ENCODE measurements at regions not wholly inside any gene's neighbourhood (a gene's known extent, or its start where the extent isn't known, plus 50 kb on each side); places are given as distances from the start of the nearest gene placed in this dataset.
A peak's percentile ranks its signal among the peaks of the same experiment; 100 is the strongest.
"Not testable (repeated sequence)": the region's sequence is repeated elsewhere in the genome, so short reads cannot be mapped to it uniquely, and the experiment has no call there.

GRCh38 chr1:166384948-166385347 is 218.1 kb upstream of the FAM78B start:
- intact Hi-C loops (cut with DNase I) = no loop called here
- no peak for DNase-seq

- no peak for DNase-seq
- intact Hi-C loops (cut with DNase I) = no loop called here
Measured at GRCh38 chr1:166390366-166391033, 223.7 kb upstream of the FAM78B start.

GRCh38 chr1:166391279-166392066 is 224.7 kb upstream of the FAM78B start:
- DNase-seq = no peak
- intact Hi-C loops (cut with DNase I) = no loop called here

GRCh38 chr1:166395729-166396128 is 228.9 kb upstream of the FAM78B start:
- no peak for DNase-seq
- intact Hi-C loops (cut with DNase I) = no loop called here

- intact Hi-C loops (cut with DNase I); DNase-seq: not testable (repeated sequence)
Measured at GRCh38 chr1:166409253-166410082, 242.7 kb upstream of the FAM78B start.

- DNase-seq = no peak
- intact Hi-C loops (cut with DNase I) = no loop called here
Measured at GRCh38 chr1:166410083-166410385, 243.2 kb upstream of the FAM78B start.

- peak in 1 of 10 donors; percentile 68 for DNase-seq
- intact Hi-C loops (cut with DNase I) = not testable (repeated sequence)
Measured at GRCh38 chr1:166416831-166417230, 250.0 kb upstream of the FAM78B start.

GRCh38 chr1:166418344-166418933 is 251.6 kb upstream of the FAM78B start:
- DNase-seq = no peak
- intact Hi-C loops (cut with DNase I) = no loop called here

- DNase-seq = peak in 6 of 10 donors; percentile 8 to 85 (median 58)
- intact Hi-C loops (cut with DNase I) = not testable (repeated sequence)
Measured at GRCh38 chr1:166422586-166422985, 255.8 kb upstream of the FAM78B start.

- intact Hi-C loops (cut with DNase I) = loop anchor here (10.0 kb wide), 1 partner anchor 508 kb away; no protein-coding TSS in a partner anchor
- DNase-seq = no peak
Measured at GRCh38 chr1:166432655-166433054, 265.9 kb upstream of the FAM78B start.

GRCh38 chr1:166433404-166434304 is 266.9 kb upstream of the FAM78B start:
- DNase-seq = not testable (repeated sequence)

GRCh38 chr1:166457700-166458099 is 290.9 kb upstream of the FAM78B start:
- intact Hi-C loops (cut with DNase I) = no loop called here

More at GRCh38 chr1:166433404-166434304, 266.9 kb upstream of the FAM78B start:
- intact Hi-C loops (cut with DNase I) = loop anchor here (10.0 kb wide), 1 partner anchor 509 kb away; no protein-coding TSS in a partner anchor

GRCh38 chr1:166464333-166464732 is 297.5 kb upstream of the FAM78B start:
- no peak for DNase-seq
- intact Hi-C loops (cut with DNase I) = no loop called here

More at GRCh38 chr1:166457700-166458099, 290.9 kb upstream of the FAM78B start:
- DNase-seq = no peak

- DNase-seq = no peak
- intact Hi-C loops (cut with DNase I) = no loop called here
Measured at GRCh38 chr1:166470014-166470413, 303.2 kb upstream of the FAM78B start.

GRCh38 chr1:166470441-166470840 is 303.6 kb upstream of the FAM78B start:
- no peak for DNase-seq
- intact Hi-C loops (cut with DNase I) = no loop called here

- DNase-seq = no peak
- intact Hi-C loops (cut with DNase I) = no loop called here
Measured at GRCh38 chr1:166471359-166471758, 304.6 kb upstream of the FAM78B start.

- peak in 8 of 10 donors; percentile 18 to 89 (median 60) for DNase-seq
- intact Hi-C loops (cut with DNase I) = loop anchor here (1.0 kb wide), 1 partner anchor 554 kb away; no protein-coding TSS in a partner anchor
Measured at GRCh38 chr1:166479052-166479631, 312.3 kb upstream of the FAM78B start.

GRCh38 chr1:166484471-166484870 is 317.7 kb upstream of the FAM78B start:
- no peak for DNase-seq
- intact Hi-C loops (cut with DNase I) = no loop called here

- DNase-seq = no peak
- intact Hi-C loops (cut with DNase I) = no loop called here
Measured at GRCh38 chr1:166484871-166485270, 318.1 kb upstream of the FAM78B start.

Measured in posterior cingulate gyrus (tissue), 11 donors.